Mesenchymal stem cell (in vitro differentiated cells and primary cell): ENCODE measurements at regions not wholly inside any gene's neighbourhood (a gene's known extent, or its start where the extent isn't known, plus 50 kb on each side); places are given as distances from the start of the nearest gene placed in this dataset.

Experiments
- DNase-seq: peaks from one replicate; pipeline ENCODE4 v3.0.0-alpha.2; 2013
- H2AFZ ChIP-seq: one replicate; pipeline ENCODE4 v1.6.1; 2013; ENCODE audit warnings: low read depth, mild to moderate bottlenecking, control low read depth, inconsistent platforms, low read length, moderate library complexity
- H2AK5ac ChIP-seq: 2 replicates; pipeline ENCODE4 v1.6.1; 2013; ENCODE audit warnings: low read length, moderate library complexity, mild to moderate bottlenecking, inconsistent platforms; ENCODE audit not compliant: severe bottlenecking
- H2BK120ac ChIP-seq: one replicate; pipeline ENCODE4 v1.6.1; 2013; ENCODE audit warnings: low read depth, mild to moderate bottlenecking, inconsistent platforms, low read length, moderate library complexity
- H2BK12ac ChIP-seq, 2 experiments: one replicate each; pipeline ENCODE4 v1.6.1; 2013; ENCODE audit warnings: inconsistent platforms in 2 of 2, low read length in 2 of 2, mild to moderate bottlenecking in 2 of 2, moderate library complexity in 2 of 2, control low read depth in 1 of 2
- H2BK15ac ChIP-seq: one replicate; pipeline ENCODE4 v1.6.1; 2013; ENCODE audit warnings: mild to moderate bottlenecking, low read depth, inconsistent platforms; ENCODE audit not compliant: poor library complexity, severe bottlenecking
- H2BK5ac ChIP-seq: 2 replicates; pipeline ENCODE4 v1.6.1; 2013; ENCODE audit warnings: low read depth, mild to moderate bottlenecking, low read length, control low read depth, inconsistent platforms; ENCODE audit not compliant: poor library complexity, severe bottlenecking
- H3K14ac ChIP-seq, 2 experiments: one replicate each; pipeline ENCODE4 v1.6.1; 2013; ENCODE audit warnings: inconsistent platforms in 2 of 2, low read length in 2 of 2, control low read depth in 1 of 2, mild to moderate bottlenecking in 1 of 2, moderate library complexity in 1 of 2
- H3K18ac ChIP-seq, 2 experiments: one replicate each; pipeline ENCODE4 v1.6.1; 2013; ENCODE audit warnings: inconsistent platforms in 2 of 2, low read length in 2 of 2, control low read depth in 1 of 2, low read depth in 1 of 2, mild to moderate bottlenecking in 1 of 2
- H3K23ac ChIP-seq, 2 experiments: one replicate each; pipeline ENCODE4 v1.6.1; 2013; ENCODE audit warnings: inconsistent platforms in 2 of 2, low read length in 2 of 2, mild to moderate bottlenecking in 2 of 2, moderate library complexity in 2 of 2, control low read depth in 1 of 2
- H3K27ac ChIP-seq: 2 replicates; pipeline ENCODE4 v1.5.1; 2013; ENCODE audit warnings: mild to moderate bottlenecking, moderate library complexity, low read length, control low read depth, inconsistent platforms; ENCODE audit not compliant: poor library complexity, severe bottlenecking
- H3K27me3 ChIP-seq, 2 experiments: 2 replicates each; pipeline versions ENCODE4 v1.6.1 to v1.7.0; 2013; ENCODE audit warnings: low read length in 2 of 2, mild to moderate bottlenecking in 2 of 2, moderate library complexity in 2 of 2, control low read depth in 1 of 2, inconsistent platforms in 1 of 2; ENCODE audit not compliant: control insufficient read depth in 1 of 2, insufficient read depth in 1 of 2
- H3K36me3 ChIP-seq, 2 experiments: 2 replicates each; pipeline versions ENCODE4 v1.6.1 to v1.7.0; 2013; ENCODE audit warnings: low read length in 2 of 2, control low read depth in 1 of 2, inconsistent platforms in 1 of 2, low read depth in 1 of 2, mild to moderate bottlenecking in 1 of 2; ENCODE audit not compliant: insufficient read depth in 2 of 2, control insufficient read depth in 1 of 2
- H3K4ac ChIP-seq, 2 experiments: one replicate each; pipeline ENCODE4 v1.6.1; 2013; ENCODE audit warnings: inconsistent platforms in 2 of 2, low read length in 2 of 2, mild to moderate bottlenecking in 2 of 2, moderate library complexity in 2 of 2, control low read depth in 1 of 2, low read depth in 1 of 2
- H3K4me1 ChIP-seq: 2 replicates; pipeline ENCODE4 v1.6.1; 2013; ENCODE audit warnings: low read depth, low read length, control low read depth; ENCODE audit not compliant: control insufficient read depth, insufficient read depth
- H3K4me2 ChIP-seq: 2 replicates; pipeline ENCODE4 v1.6.1; 2013; ENCODE audit warnings: low read length, mild to moderate bottlenecking, inconsistent platforms; ENCODE audit not compliant: poor library complexity, severe bottlenecking
- H3K4me3 ChIP-seq, 2 experiments: 2 replicates each; pipeline versions ENCODE4 v1.5.1 to v1.7.0; 2013; ENCODE audit warnings: low read length in 2 of 2, mild to moderate bottlenecking in 2 of 2, control low read depth in 1 of 2, low read depth in 1 of 2; ENCODE audit not compliant: insufficient read depth in 1 of 2
- H3K79me1 ChIP-seq: replicated peaks from 2 replicates; pipeline ENCODE4 v1.6.1; 2013; ENCODE audit warnings: mild to moderate bottlenecking, control low read depth, low read length, inconsistent platforms; ENCODE audit not compliant: poor library complexity, severe bottlenecking
- H3K9ac ChIP-seq: 2 replicates; pipeline ENCODE4 v1.7.0; 2013; ENCODE audit warnings: mild to moderate bottlenecking, low read length, moderate library complexity
- H3K9me3 ChIP-seq: 2 replicates; pipeline ENCODE4 v1.7.0; 2013; ENCODE audit warnings: mild to moderate bottlenecking, low read length; ENCODE audit not compliant: control insufficient read depth
- H4K8ac ChIP-seq: one replicate; pipeline ENCODE4 v1.6.1; 2013; ENCODE audit warnings: inconsistent platforms, mild to moderate bottlenecking, low read length, moderate library complexity
- H4K91ac ChIP-seq: one replicate; pipeline ENCODE4 v1.6.1; 2013; ENCODE audit warnings: mild to moderate bottlenecking, low read length, inconsistent platforms
- WGBS: methylation state at CpG from one replicate; pipeline ENCODE4 v1.1.7; 2013; ENCODE audit warnings: mixed read lengths; 5-methylcytosine and 5-hydroxymethylcytosine counted together

- Histone ChIP-seq H4K91ac (no peak overlapping the region), H3K9me3 (no peaks in the 10 kb centered on the region), H3K4me1 (no peaks in the 10 kb centered on the region), H3K14ac (no peak overlapping the region), H4K8ac (no peak overlapping the region), H3K4ac (no peak overlapping the region), H3K9ac (no peak overlapping the region), H3K36me3 (no peaks in the 10 kb centered on the region), H2BK15ac (no peak overlapping the region), H3K27me3 (no peaks in the 10 kb centered on the region), H2AK5ac (no peak overlapping the region), H2BK120ac (no peak overlapping the region), H3K4me3 (no peak overlapping the region), H2BK5ac (no peak overlapping the region), H3K79me1 (no peaks in the 10 kb centered on the region), H2BK12ac (no peak overlapping the region), H3K27ac (no peak overlapping the region), H3K23ac (no peak overlapping the region), H3K4me2 (no peak overlapping the region), H2AFZ (no peak overlapping the region), H3K18ac (no peak overlapping the region)
- no peak for DNase-seq
- WGBS: 94% methylated on average over 8 of the region's 8 CpGs
Measured at GRCh38 chr12:32025906-32026305, 66.7 kb downstream of the RESF1 start.

- no peak overlapping the region for H2BK12ac ChIP-seq
- no peak overlapping the region for H2BK120ac ChIP-seq
- no peak overlapping the region for H3K4me2 ChIP-seq
- H3K27me3 ChIP-seq: peaks cover 3% of the 10 kb centered on the region in 2 experiments
- DNase-seq: no peak
- H3K9me3 ChIP-seq: no peaks in the 10 kb centered on the region
- peaks cover 3% of the 10 kb centered on the region for H3K4me1 ChIP-seq
- H3K23ac ChIP-seq: no peak overlapping the region
- no peak overlapping the region for H2AFZ ChIP-seq
- WGBS: 96% methylated on average over 5 of the region's 6 CpGs
- H3K27ac ChIP-seq: no peak overlapping the region
- H4K91ac ChIP-seq: no peak overlapping the region
- no peaks in the 10 kb centered on the region for H3K36me3 ChIP-seq
- H3K18ac ChIP-seq: no peak overlapping the region
- H3K9ac ChIP-seq: no peak overlapping the region
- H2BK5ac ChIP-seq: no peak overlapping the region
- no peak overlapping the region for H4K8ac ChIP-seq
- no peaks in the 10 kb centered on the region for H3K79me1 ChIP-seq
- H2BK15ac ChIP-seq: no peak overlapping the region
- no peak overlapping the region for H3K14ac ChIP-seq
- no peak overlapping the region for H3K4ac ChIP-seq
- H2AK5ac ChIP-seq: no peak overlapping the region
- no peak overlapping the region for H3K4me3 ChIP-seq
Measured at GRCh38 chr12:32027684-32028365, 68.6 kb downstream of the RESF1 start.

GRCh38 chr12:32030151-32030550, 70.9 kb downstream of the RESF1 start:
- peaks cover 3 to 7% of the 10 kb centered on the region in 2 experiments for H3K27me3 ChIP-seq
- no peak overlapping the region for H2BK5ac ChIP-seq
- H2AK5ac ChIP-seq: no peak overlapping the region
- H4K8ac ChIP-seq: no peak overlapping the region
- H2BK15ac ChIP-seq: no peak overlapping the region
- no peaks in the 10 kb centered on the region for H3K36me3 ChIP-seq
- no peaks in the 10 kb centered on the region for H3K79me1 ChIP-seq
- H3K4me1 ChIP-seq: peaks cover 3% of the 10 kb centered on the region
- no peak overlapping the region for H2BK12ac ChIP-seq
- H3K27ac ChIP-seq: no peak overlapping the region
- no peak overlapping the region for H3K9ac ChIP-seq
- no peak overlapping the region for H3K14ac ChIP-seq
- H3K18ac ChIP-seq: no peak overlapping the region
- WGBS: 94% methylated on average over 11 of the region's 12 CpGs
- H3K4me2 ChIP-seq: no peak overlapping the region
- H3K9me3 ChIP-seq: no peaks in the 10 kb centered on the region
- H3K4ac ChIP-seq: no peak overlapping the region
- no peak overlapping the region for H2AFZ ChIP-seq
- DNase-seq: no peak
- H3K4me3 ChIP-seq: no peak overlapping the region
- no peak overlapping the region for H4K91ac ChIP-seq
- no peak overlapping the region for H2BK120ac ChIP-seq
- H3K23ac ChIP-seq: no peak overlapping the region

- Histone ChIP-seq H3K14ac (no peak overlapping the region), H3K4ac (no peak overlapping the region), H3K4me1 (peaks cover 3% of the 10 kb centered on the region), H3K36me3 (no peaks in the 10 kb centered on the region), H3K4me2 (no peak overlapping the region), H4K91ac (no peak overlapping the region), H3K27ac (no peak overlapping the region), H4K8ac (no peak overlapping the region), H3K4me3 (no peak overlapping the region), H2AFZ (no peak overlapping the region), H2BK15ac (no peak overlapping the region), H3K9me3 (no peaks in the 10 kb centered on the region), H2BK12ac (no peak overlapping the region), H3K27me3 (peaks cover 3 to 7% of the 10 kb centered on the region in 2 experiments), H3K23ac (no peak overlapping the region), H2BK120ac (no peak overlapping the region), H2AK5ac (no peak overlapping the region), H3K18ac (no peak overlapping the region), H3K9ac (no peak overlapping the region), H3K79me1 (no peaks in the 10 kb centered on the region), H2BK5ac (no peak overlapping the region)
- no peak for DNase-seq
- WGBS: no CpG with 5 or more reads among the region's 2 CpGs
Measured at GRCh38 chr12:32030676-32031075, 71.5 kb downstream of the RESF1 start.
